Nephron (organoid): ENCODE measurements at regions not wholly inside any gene's neighbourhood (a gene's known extent, or its start where the extent isn't known, plus 50 kb on each side); places are given as distances from the start of the nearest gene placed in this dataset.
"Not testable (repeated sequence)": the region's sequence is repeated elsewhere in the genome, so short reads cannot be mapped to it uniquely, and the experiment has no call there.

ENCODE experiments used
- H3K27ac Mint-ChIP-seq, 3 experiments: 2 replicates each; pipeline ENCODE4 v1.8.0; 2020; ENCODE audit warnings: mixed read lengths in 3 of 3, mild to moderate bottlenecking in 2 of 3, moderate library complexity in 1 of 3
- H3K27me3 Mint-ChIP-seq: 2 replicates; pipeline ENCODE4 v1.8.0; 2021; ENCODE audit warnings: low read depth, mild to moderate bottlenecking, moderate library complexity, mixed read lengths
- H3K36me3 Mint-ChIP-seq: 2 replicates; pipeline ENCODE4 v1.8.0; 2020; ENCODE audit warnings: low read depth, mixed read lengths
- H3K4me1 Mint-ChIP-seq: 2 replicates; pipeline ENCODE4 v1.8.0; 2020; ENCODE audit warnings: mixed read lengths
- H3K4me3 Mint-ChIP-seq, 3 experiments: 2 replicates each; pipeline ENCODE4 v1.8.0; 2020; ENCODE audit warnings: mild to moderate bottlenecking in 3 of 3, mixed read lengths in 3 of 3, moderate library complexity in 2 of 3
- H3K9me3 Mint-ChIP-seq: 2 replicates; pipeline ENCODE4 v1.8.0; 2020; ENCODE audit warnings: mixed read lengths

DNA sequence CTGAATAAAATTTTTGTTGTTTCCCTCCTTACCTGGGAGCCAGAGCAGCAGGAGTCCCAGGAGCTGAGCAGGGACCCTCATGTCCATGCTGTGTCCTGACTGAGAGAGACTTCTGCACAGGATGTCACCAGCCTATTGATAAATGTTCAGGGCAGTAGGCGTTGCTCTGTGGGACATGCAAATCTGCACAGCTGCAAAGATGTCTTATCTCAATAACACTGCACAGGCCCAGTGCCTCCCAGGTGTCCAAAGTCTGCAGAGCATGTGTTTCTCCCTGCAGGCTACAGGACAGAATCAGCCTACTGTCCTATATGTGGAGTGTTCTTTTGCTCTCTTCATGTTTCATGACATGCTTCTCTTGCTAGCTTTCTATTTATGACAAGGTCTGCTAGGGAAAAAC lies 522.3 kb downstream of the RPIA start:
- H3K27ac Mint-ChIP-seq, H3K4me1 Mint-ChIP-seq, H3K36me3 Mint-ChIP-seq, H3K27me3 Mint-ChIP-seq, H3K4me3 Mint-ChIP-seq: not testable (repeated sequence)
- peaks cover 17% of the 10 kb centered on the region for H3K9me3 Mint-ChIP-seq

- H3K4me3 Mint-ChIP-seq, H3K36me3 Mint-ChIP-seq, H3K4me1 Mint-ChIP-seq, H3K27me3 Mint-ChIP-seq, H3K27ac Mint-ChIP-seq: not testable (repeated sequence)
- peaks cover 11% of the 10 kb centered on the region for H3K9me3 Mint-ChIP-seq
Measured at GRCh38 chr2:89221474-89221873, 530.0 kb downstream of the RPIA start.

- H3K4me1 Mint-ChIP-seq, H3K4me3 Mint-ChIP-seq, H3K27me3 Mint-ChIP-seq, H3K27ac Mint-ChIP-seq, H3K36me3 Mint-ChIP-seq, H3K9me3 Mint-ChIP-seq: not testable (repeated sequence)
Measured at GRCh38 chr2:89222063-89222732, 530.7 kb downstream of the RPIA start.

- not testable (repeated sequence) for H3K27ac Mint-ChIP-seq, H3K4me1 Mint-ChIP-seq, H3K27me3 Mint-ChIP-seq, H3K36me3 Mint-ChIP-seq, H3K4me3 Mint-ChIP-seq, H3K9me3 Mint-ChIP-seq
Measured at GRCh38 chr2:89224803-89225202, 533.3 kb downstream of the RPIA start.

DNA sequence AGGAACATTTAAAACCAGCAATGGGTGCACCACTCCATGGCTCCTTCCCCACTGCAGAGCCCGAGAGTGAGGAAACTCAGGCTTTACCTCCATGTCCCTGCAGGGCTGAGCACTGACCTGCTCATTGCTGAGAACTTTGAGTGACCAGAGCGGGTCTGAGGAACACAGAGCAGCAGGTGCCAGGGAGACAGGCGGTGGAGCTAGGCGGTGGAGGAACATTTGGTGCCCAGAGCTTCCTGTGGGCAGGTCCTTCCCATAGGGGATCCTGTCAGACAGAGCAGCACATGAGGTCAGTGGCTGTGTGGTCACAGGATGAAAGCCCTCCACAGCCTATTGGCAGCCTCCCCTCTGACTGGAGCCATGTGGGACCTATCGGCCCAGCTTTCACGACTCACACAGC lies 538.5 kb downstream of the RPIA start:
- H3K36me3 Mint-ChIP-seq, H3K27ac Mint-ChIP-seq, H3K4me3 Mint-ChIP-seq, H3K27me3 Mint-ChIP-seq, H3K4me1 Mint-ChIP-seq, H3K9me3 Mint-ChIP-seq: not testable (repeated sequence)

DNA sequence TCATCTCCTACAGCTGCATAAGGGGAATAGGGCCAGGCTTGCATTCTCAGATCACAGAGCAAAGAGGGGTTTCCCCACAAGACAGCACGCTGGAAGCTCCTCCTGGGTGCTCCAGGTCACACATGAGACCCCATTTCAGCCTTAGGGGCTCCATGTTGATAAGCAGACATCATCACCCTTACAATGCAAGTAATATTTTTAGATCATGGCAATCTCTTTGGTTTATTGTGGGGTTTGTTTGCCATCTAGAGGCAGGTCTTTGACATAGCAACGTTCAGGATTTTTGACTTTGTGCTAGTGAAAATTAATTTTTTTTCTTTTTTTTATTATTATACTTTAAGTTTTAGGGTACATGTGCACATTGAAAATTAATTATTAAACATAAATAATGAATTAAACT lies 539.8 kb downstream of the RPIA start:
- H3K36me3 Mint-ChIP-seq, H3K9me3 Mint-ChIP-seq, H3K4me3 Mint-ChIP-seq, H3K4me1 Mint-ChIP-seq, H3K27ac Mint-ChIP-seq, H3K27me3 Mint-ChIP-seq: not testable (repeated sequence)

DNA sequence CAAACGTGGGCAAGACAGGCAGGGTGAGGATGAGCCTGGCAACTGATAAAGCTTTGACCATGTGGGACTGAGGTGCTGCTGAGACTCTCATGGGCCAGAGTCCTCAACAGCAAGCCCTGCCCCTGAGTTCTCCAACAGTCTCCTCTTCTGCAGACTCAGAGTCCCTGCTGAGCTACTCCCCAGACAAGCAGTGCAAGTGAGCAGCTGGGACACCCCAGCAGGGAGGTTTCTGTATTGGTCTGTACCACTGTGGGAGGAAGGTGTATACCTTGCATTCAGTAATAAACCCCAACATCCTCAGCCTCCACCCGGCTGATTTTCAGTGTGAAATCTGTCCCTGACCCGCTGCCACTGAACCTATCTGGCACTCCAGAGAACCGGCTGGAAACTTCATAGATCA lies 542.5 kb downstream of the RPIA start:
- not testable (repeated sequence) for H3K27ac Mint-ChIP-seq, H3K27me3 Mint-ChIP-seq, H3K4me3 Mint-ChIP-seq, H3K9me3 Mint-ChIP-seq, H3K4me1 Mint-ChIP-seq, H3K36me3 Mint-ChIP-seq

DNA sequence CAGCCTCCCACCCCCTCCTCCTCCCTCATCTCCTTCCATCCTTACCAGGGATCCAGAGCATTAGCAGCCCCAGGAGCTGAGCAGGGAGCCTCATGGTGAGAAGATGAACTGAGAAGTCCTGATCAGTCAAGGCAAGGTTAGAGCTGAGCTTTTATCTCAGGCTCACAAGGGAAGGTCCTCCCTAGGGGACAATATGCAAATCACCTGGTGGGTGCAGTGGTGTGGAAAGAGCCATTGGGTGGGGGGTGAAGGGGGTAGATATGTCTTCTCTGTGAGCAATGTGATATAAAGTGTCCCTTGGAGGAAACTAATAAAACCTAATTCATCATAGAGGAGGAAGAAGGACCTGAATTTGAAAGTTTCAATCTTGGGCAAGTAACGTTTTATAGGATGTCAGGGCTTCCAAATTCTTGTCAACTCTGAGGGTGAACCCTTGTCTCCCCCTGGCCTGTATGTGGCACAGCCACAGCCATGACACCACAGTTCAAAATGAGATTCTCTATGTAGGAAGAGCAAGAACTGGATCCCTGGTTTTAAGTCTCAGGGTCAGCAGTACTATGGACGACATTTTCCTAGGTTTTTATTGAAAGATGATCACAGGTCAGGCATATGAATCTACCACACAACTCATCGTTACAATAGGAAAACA lies 543.5 kb downstream of the RPIA start:
- H3K27me3 Mint-ChIP-seq, H3K27ac Mint-ChIP-seq, H3K4me1 Mint-ChIP-seq, H3K9me3 Mint-ChIP-seq, H3K4me3 Mint-ChIP-seq, H3K36me3 Mint-ChIP-seq: not testable (repeated sequence)

DNA sequence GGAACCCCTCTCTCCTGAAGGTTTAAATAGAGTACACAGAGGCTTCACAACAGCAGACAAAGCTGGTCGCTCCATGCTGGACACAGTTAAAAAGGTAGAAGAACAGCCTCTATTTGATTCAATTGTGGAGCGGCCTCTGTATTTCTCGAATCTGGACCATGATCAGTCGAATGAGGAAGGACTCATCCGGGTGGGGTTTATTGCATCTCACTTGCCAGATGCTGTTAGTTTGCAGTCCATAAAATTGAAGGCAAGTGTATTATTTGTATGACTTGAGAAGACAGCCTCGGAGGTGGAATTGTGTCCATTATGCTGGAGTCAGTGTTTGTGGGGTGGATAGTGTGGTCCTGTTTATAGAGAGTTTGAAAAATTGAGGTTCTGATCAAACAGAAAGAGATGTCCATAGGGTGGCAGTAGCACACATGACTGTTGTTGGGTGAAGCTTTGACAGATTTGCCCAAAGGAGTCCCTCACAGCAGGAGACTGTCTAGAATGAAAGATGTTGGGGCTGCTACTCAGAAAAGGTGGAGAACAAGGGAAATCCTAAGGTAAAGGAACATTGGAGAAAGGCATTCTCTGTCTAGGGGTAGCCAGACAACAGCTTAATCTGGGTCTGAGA lies 545.5 kb downstream of the RPIA start:
- H3K4me3 Mint-ChIP-seq, H3K27me3 Mint-ChIP-seq, H3K4me1 Mint-ChIP-seq, H3K27ac Mint-ChIP-seq, H3K9me3 Mint-ChIP-seq, H3K36me3 Mint-ChIP-seq: not testable (repeated sequence)

- not testable (repeated sequence) for H3K27ac Mint-ChIP-seq, H3K27me3 Mint-ChIP-seq, H3K4me1 Mint-ChIP-seq, H3K9me3 Mint-ChIP-seq, H3K36me3 Mint-ChIP-seq, H3K4me3 Mint-ChIP-seq
Measured at GRCh38 chr2:89237783-89238182, 546.3 kb downstream of the RPIA start.

DNA sequence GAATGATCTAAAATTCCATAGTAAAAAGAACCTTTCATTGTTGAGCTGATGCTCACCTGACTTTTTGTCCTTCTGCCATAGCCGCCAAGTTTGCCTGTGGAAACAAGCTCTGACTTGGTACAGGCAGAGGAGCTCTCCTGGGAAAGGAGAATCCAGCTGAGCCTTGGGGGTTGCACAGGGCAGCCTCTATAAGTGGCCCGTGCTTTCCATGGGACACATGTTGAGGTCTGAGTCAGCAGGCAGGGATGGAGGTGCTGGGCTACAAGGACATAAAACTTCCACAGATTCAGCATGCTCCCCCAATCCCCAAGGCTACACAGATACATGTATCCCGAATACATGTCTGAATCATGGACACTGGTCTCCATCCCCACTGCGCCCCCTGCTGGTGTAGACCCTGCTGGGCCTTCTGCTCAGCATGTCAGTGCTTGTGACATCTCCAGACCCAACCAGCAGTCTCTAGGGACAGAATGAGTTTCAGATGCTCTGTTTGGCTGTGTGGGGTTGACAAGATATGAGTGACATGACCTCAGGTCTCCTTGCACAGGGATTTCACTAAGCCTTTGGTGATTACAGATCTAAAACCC lies 551.7 kb downstream of the RPIA start:
- H3K36me3 Mint-ChIP-seq, H3K4me1 Mint-ChIP-seq, H3K27me3 Mint-ChIP-seq, H3K27ac Mint-ChIP-seq, H3K4me3 Mint-ChIP-seq: not testable (repeated sequence)
- H3K9me3 Mint-ChIP-seq: peaks cover 12% of the 10 kb centered on the region

- H3K4me3 Mint-ChIP-seq, H3K27ac Mint-ChIP-seq: not testable (repeated sequence)
Measured at GRCh38 chr2:89244407-89244806, 552.9 kb downstream of the RPIA start.

GRCh38 chr2:89245478-89245877 lies 554.0 kb downstream of the RPIA start:
- H3K9me3 Mint-ChIP-seq: peaks cover 16% of the 10 kb centered on the region
- not testable (repeated sequence) for H3K4me1 Mint-ChIP-seq, H3K36me3 Mint-ChIP-seq, H3K4me3 Mint-ChIP-seq, H3K27ac Mint-ChIP-seq, H3K27me3 Mint-ChIP-seq

More at GRCh38 chr2:89244407-89244806, 552.9 kb downstream of the RPIA start:
- H3K9me3 Mint-ChIP-seq: peaks cover 16% of the 10 kb centered on the region
- H3K4me1 Mint-ChIP-seq, H3K36me3 Mint-ChIP-seq, H3K27me3 Mint-ChIP-seq: not testable (repeated sequence)

DNA sequence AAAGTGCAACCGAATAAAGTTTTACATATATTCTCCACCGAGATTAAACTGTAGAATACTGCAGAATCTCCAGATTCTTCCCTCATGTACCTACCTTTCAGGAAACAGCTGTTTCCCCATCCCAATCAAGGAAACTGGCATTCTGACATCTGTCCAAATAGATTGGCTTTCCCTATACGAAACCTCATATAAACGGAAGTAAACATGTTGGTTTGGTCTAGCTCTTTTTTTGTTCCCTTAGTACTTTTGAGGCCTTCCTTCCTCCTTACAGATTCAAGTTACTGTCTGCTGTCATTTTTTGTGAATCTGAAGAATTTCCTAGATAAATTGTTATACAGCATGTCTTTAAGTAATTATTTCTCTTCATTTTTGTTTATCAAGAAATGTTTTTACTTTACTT lies 554.6 kb downstream of the RPIA start:
- not testable (repeated sequence) for H3K36me3 Mint-ChIP-seq, H3K27ac Mint-ChIP-seq, H3K27me3 Mint-ChIP-seq, H3K4me1 Mint-ChIP-seq, H3K4me3 Mint-ChIP-seq
- H3K9me3 Mint-ChIP-seq: peaks cover 16% of the 10 kb centered on the region

- H3K4me1 Mint-ChIP-seq, H3K4me3 Mint-ChIP-seq, H3K36me3 Mint-ChIP-seq, H3K27ac Mint-ChIP-seq, H3K27me3 Mint-ChIP-seq: not testable (repeated sequence)
- peaks cover 12% of the 10 kb centered on the region for H3K9me3 Mint-ChIP-seq
Measured at GRCh38 chr2:89246620-89247019, 555.1 kb downstream of the RPIA start.
